Activated T-helper 17 cell treated with anti-CD3 and anti-CD28 coated beads, Interleukin-2, amount 50 U/mL, for 72 hours (primary cell): ENCODE measurements at regions not wholly inside any gene's neighbourhood (a gene's known extent, or its start where the extent isn't known, plus 50 kb on each side); places are given as distances from the start of the nearest gene placed in this dataset.

Source experiments
- ATAC-seq: fragments of 150-1000 bp; cut with Tn5 transposase; replicated peaks from 2 replicates; pipeline ENCODE4 v1.10.0; 2021; ENCODE audit warnings: mild to moderate bottlenecking, moderate library complexity
- H3K27ac Mint-ChIP-seq: one replicate; pipeline ENCODE4 v1.8.0; 2022; ENCODE audit warnings: mixed read lengths
- H3K27me3 Mint-ChIP-seq: one replicate; pipeline ENCODE4 v1.8.0; 2022; ENCODE audit warnings: mixed read lengths
- H3K36me3 Mint-ChIP-seq: one replicate; pipeline ENCODE4 v1.8.0; 2022; ENCODE audit warnings: low read depth, mild to moderate bottlenecking, mixed read lengths
- H3K4me1 Mint-ChIP-seq: one replicate; pipeline ENCODE4 v1.8.0; 2022; ENCODE audit warnings: mixed read lengths
- H3K4me3 Mint-ChIP-seq: one replicate; pipeline ENCODE4 v1.8.0; 2022; ENCODE audit warnings: mild to moderate bottlenecking, mixed read lengths
- H3K9me3 Mint-ChIP-seq: one replicate; pipeline ENCODE4 v1.8.0; 2022; ENCODE audit warnings: mixed read lengths

- no peaks in the 10 kb centered on the region for H3K27me3 Mint-ChIP-seq
- no peak overlapping the region for H3K4me3 Mint-ChIP-seq
- ATAC-seq: no peak
- H3K36me3 Mint-ChIP-seq: no peaks in the 10 kb centered on the region
- no peaks in the 10 kb centered on the region for H3K4me1 Mint-ChIP-seq
- peaks cover 10% of the 10 kb centered on the region for H3K9me3 Mint-ChIP-seq
- no peak overlapping the region for H3K27ac Mint-ChIP-seq
Measured at GRCh38 chr17:53680745-53681144, 142.0 kb upstream of the KIF2B start.

GRCh38 chr17:53668854-53669253 lies 153.9 kb upstream of the KIF2B start:
- no peaks in the 10 kb centered on the region for H3K36me3 Mint-ChIP-seq
- no peak overlapping the region for H3K4me3 Mint-ChIP-seq
- peaks cover 7% of the 10 kb centered on the region for H3K9me3 Mint-ChIP-seq
- H3K4me1 Mint-ChIP-seq: no peaks in the 10 kb centered on the region
- ATAC-seq: no peak
- H3K27ac Mint-ChIP-seq: no peak overlapping the region
- no peaks in the 10 kb centered on the region for H3K27me3 Mint-ChIP-seq

- ATAC-seq: no peak
- Mint-ChIP-seq H3K36me3 (no peaks in the 10 kb centered on the region), H3K4me3 (no peak overlapping the region), H3K27me3 (no peaks in the 10 kb centered on the region), H3K9me3 (peaks cover 7% of the 10 kb centered on the region), H3K4me1 (no peaks in the 10 kb centered on the region), H3K27ac (no peak overlapping the region)
Measured at GRCh38 chr17:53662608-53663007, 160.1 kb upstream of the KIF2B start.

GRCh38 chr17:53659181-53659580 lies 163.5 kb upstream of the KIF2B start:
- Mint-ChIP-seq H3K4me3 (no peak overlapping the region), H3K9me3 (peaks cover 7% of the 10 kb centered on the region), H3K4me1 (no peaks in the 10 kb centered on the region), H3K36me3 (no peaks in the 10 kb centered on the region), H3K27me3 (no peaks in the 10 kb centered on the region), H3K27ac (no peak overlapping the region)
- ATAC-seq: no peak

- H3K36me3 Mint-ChIP-seq: no peaks in the 10 kb centered on the region
- H3K27ac Mint-ChIP-seq: no peak overlapping the region
- no peak overlapping the region for H3K4me3 Mint-ChIP-seq
- no peaks in the 10 kb centered on the region for H3K27me3 Mint-ChIP-seq
- H3K9me3 Mint-ChIP-seq: peaks cover 10% of the 10 kb centered on the region
- ATAC-seq: no peak
- no peaks in the 10 kb centered on the region for H3K4me1 Mint-ChIP-seq
Measured at GRCh38 chr17:53655591-53655990, 167.1 kb upstream of the KIF2B start.

GRCh38 chr17:53649201-53649600 lies 173.5 kb upstream of the KIF2B start:
- Mint-ChIP-seq H3K27ac (no peak overlapping the region), H3K27me3 (no peaks in the 10 kb centered on the region), H3K9me3 (peaks cover 18% of the 10 kb centered on the region), H3K4me1 (no peaks in the 10 kb centered on the region), H3K4me3 (no peak overlapping the region), H3K36me3 (no peaks in the 10 kb centered on the region)
- ATAC-seq: no peak

GRCh38 chr17:53646835-53647234 lies 175.9 kb upstream of the KIF2B start:
- no peak for ATAC-seq
- Mint-ChIP-seq H3K27me3 (no peaks in the 10 kb centered on the region), H3K27ac (no peak overlapping the region), H3K4me1 (no peaks in the 10 kb centered on the region), H3K36me3 (no peaks in the 10 kb centered on the region), H3K9me3 (peaks cover 19% of the 10 kb centered on the region), H3K4me3 (no peak overlapping the region)

GRCh38 chr17:53640808-53641207 lies 181.9 kb upstream of the KIF2B start:
- Mint-ChIP-seq H3K4me3 (no peak overlapping the region), H3K27ac (no peak overlapping the region), H3K4me1 (no peaks in the 10 kb centered on the region), H3K9me3 (peaks cover 15% of the 10 kb centered on the region), H3K27me3 (no peaks in the 10 kb centered on the region), H3K36me3 (no peaks in the 10 kb centered on the region)
- ATAC-seq: no peak

GRCh38 chr17:53635444-53635843 lies 187.3 kb upstream of the KIF2B start:
- Mint-ChIP-seq H3K4me1 (no peaks in the 10 kb centered on the region), H3K27me3 (no peaks in the 10 kb centered on the region), H3K4me3 (no peak overlapping the region), H3K9me3 (peaks cover 11% of the 10 kb centered on the region), H3K36me3 (no peaks in the 10 kb centered on the region), H3K27ac (no peak overlapping the region)
- no peak for ATAC-seq

- Mint-ChIP-seq H3K9me3 (peaks cover 14% of the 10 kb centered on the region), H3K36me3 (no peaks in the 10 kb centered on the region), H3K4me3 (no peak overlapping the region), H3K27ac (no peak overlapping the region), H3K4me1 (no peaks in the 10 kb centered on the region), H3K27me3 (no peaks in the 10 kb centered on the region)
- no peak for ATAC-seq
Measured at GRCh38 chr17:53633856-53634255, 188.9 kb upstream of the KIF2B start.

- Mint-ChIP-seq H3K36me3 (no peaks in the 10 kb centered on the region), H3K27ac (no peak overlapping the region), H3K4me1 (no peaks in the 10 kb centered on the region), H3K27me3 (no peaks in the 10 kb centered on the region), H3K9me3 (peaks cover 14% of the 10 kb centered on the region), H3K4me3 (no peak overlapping the region)
- ATAC-seq: no peak
Measured at GRCh38 chr17:53631486-53631885, 191.2 kb upstream of the KIF2B start.

- Mint-ChIP-seq H3K9me3 (peaks cover 10% of the 10 kb centered on the region), H3K4me1 (no peaks in the 10 kb centered on the region), H3K36me3 (no peaks in the 10 kb centered on the region)
Measured at GRCh38 chr17:53630638-53631037, 192.1 kb upstream of the KIF2B start.

GRCh38 chr17:53630115-53630514 lies 192.6 kb upstream of the KIF2B start:
- Mint-ChIP-seq H3K4me3 (no peak overlapping the region), H3K27ac (no peak overlapping the region), H3K9me3 (peaks cover 10% of the 10 kb centered on the region), H3K27me3 (no peaks in the 10 kb centered on the region), H3K4me1 (no peaks in the 10 kb centered on the region), H3K36me3 (no peaks in the 10 kb centered on the region)
- no peak for ATAC-seq

More at GRCh38 chr17:53630638-53631037, 192.1 kb upstream of the KIF2B start:
- no peak for ATAC-seq
- H3K4me3 Mint-ChIP-seq: no peak overlapping the region
- H3K27ac Mint-ChIP-seq: no peak overlapping the region
- H3K27me3 Mint-ChIP-seq: no peaks in the 10 kb centered on the region

- Mint-ChIP-seq H3K4me3 (no peak overlapping the region), H3K4me1 (no peaks in the 10 kb centered on the region), H3K9me3 (peaks cover 10% of the 10 kb centered on the region), H3K36me3 (no peaks in the 10 kb centered on the region), H3K27me3 (no peaks in the 10 kb centered on the region), H3K27ac (no peak overlapping the region)
- ATAC-seq: no peak
Measured at GRCh38 chr17:53629188-53629587, 193.5 kb upstream of the KIF2B start.

- H3K4me1 Mint-ChIP-seq: no peaks in the 10 kb centered on the region
Measured at GRCh38 chr17:53628011-53628410, 194.7 kb upstream of the KIF2B start.

GRCh38 chr17:53627511-53627910 lies 195.2 kb upstream of the KIF2B start:
- no peaks in the 10 kb centered on the region for H3K36me3 Mint-ChIP-seq
- H3K4me3 Mint-ChIP-seq: no peak overlapping the region
- H3K9me3 Mint-ChIP-seq: peaks cover 7% of the 10 kb centered on the region
- H3K27me3 Mint-ChIP-seq: no peaks in the 10 kb centered on the region
- ATAC-seq: no peak
- no peaks in the 10 kb centered on the region for H3K4me1 Mint-ChIP-seq
- no peak overlapping the region for H3K27ac Mint-ChIP-seq

More at GRCh38 chr17:53628011-53628410, 194.7 kb upstream of the KIF2B start:
- Mint-ChIP-seq H3K9me3 (peaks cover 8% of the 10 kb centered on the region), H3K27ac (no peak overlapping the region), H3K4me3 (no peak overlapping the region), H3K36me3 (no peaks in the 10 kb centered on the region), H3K27me3 (no peaks in the 10 kb centered on the region)
- no peak for ATAC-seq
